DMS53 treated with DMSO at 0.1 percent for 48 hours (cell line): ENCODE measurements at regions not wholly inside any gene's neighbourhood (a gene's known extent, or its start where the extent isn't known, plus 50 kb on each side); places are given as distances from the start of the nearest gene placed in this dataset.

Experiments
- DNase-seq: peaks from one replicate; lab custom pipeline; 2025; ENCODE audit not compliant: unreplicated experiment; lab: John Stamatoyannopoulos, UW

DNA sequence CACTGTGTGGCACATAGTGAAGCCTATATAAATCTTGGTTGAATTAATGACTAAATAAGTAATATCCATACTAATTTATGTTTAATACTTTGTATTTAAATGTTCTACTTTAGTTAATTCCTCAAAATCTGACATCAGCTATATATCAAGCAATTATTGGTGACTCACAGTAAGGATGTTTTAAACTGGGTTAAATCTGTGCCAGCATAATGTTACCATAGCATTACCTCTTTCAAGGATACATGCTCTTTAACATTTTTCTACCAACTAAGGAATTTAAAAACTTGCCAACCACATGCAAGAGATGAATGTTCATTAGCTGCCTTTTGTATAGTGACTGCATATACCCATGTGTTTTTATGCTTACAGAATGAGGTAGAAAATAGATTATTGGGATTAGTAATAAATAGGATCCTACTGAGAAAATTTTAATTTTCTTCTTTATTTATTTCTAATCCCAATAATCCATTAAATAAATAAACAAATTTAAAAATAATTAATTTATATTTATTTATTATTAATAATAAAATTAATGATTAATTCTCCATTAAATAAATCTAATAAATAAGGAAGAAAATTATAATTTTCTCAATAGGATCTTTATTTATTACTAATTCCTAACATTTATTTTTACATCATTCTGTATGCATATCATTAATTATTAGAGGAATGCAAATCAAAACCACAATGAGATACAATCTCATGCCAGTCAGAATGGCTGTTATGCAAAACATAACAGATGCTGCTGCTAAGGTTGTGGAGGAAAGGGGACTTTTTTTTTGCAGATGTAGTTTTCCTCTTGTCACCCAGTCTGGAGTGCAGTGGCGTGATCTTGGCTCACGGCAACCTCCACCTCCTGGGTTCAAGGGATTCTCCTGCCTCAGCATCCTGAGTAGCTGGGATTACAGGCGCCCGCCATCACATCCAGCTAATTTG, 410.7 kb upstream of the DSEL start:
- no peak for DNase-seq

DNA sequence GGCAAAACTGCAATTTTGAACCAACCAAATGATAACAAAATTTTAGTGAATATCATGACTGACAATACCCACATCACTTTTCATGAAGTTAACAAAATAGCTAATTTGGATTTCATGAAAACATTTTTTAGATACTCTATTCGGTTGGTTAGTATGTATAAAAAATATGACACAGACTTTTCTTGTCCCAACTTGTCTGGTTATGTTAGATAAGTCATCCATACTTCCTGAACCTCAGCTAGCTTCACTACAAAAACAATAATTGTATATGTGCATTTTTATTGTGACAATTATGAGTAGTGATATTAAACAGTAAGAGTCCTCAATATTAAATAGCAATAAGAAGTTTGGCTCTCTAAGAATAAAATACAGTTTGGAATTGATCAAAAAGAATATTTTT, 408.1 kb upstream of the DSEL start:
- DNase-seq, result no peak

DNA sequence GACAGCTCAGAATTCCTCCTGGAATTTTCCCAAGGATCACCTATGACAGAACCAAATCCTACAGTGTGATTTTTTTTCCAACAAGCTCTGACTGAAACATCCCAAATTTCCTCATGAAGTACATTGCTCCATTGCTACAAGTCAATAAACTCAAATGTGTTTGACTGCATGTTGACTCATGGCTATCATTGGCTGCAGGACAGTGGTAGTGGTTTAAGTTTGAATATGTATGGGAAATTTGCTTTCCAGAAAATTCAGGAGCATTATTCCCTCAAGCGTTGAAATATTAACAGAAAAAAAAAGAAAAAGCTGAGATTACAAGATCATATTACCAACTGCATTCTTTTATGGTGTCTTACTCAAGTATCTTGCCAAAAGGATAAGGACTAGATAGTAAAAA, 402.8 kb upstream of the DSEL start:
- DNase-seq, result no peak

DNA sequence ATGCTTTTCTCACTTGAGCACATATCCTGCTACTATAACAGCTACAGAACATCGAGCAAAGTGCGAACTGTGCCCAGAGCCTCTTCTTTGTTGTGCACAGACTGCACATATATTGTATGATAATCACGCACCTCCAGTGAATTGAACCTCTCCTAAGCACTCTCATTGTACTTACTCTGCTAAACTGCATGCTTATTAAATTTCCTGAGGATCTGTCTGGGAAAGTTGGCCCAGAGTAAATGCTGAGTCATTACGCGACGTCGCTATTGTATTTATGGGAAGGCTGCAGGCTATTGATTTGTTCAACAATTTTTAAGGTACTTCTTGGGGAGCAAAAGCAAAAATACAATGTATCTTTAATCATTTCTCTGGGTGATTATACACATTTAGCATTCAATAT, 399.6 kb upstream of the DSEL start:
- no peak for DNase-seq

DNA sequence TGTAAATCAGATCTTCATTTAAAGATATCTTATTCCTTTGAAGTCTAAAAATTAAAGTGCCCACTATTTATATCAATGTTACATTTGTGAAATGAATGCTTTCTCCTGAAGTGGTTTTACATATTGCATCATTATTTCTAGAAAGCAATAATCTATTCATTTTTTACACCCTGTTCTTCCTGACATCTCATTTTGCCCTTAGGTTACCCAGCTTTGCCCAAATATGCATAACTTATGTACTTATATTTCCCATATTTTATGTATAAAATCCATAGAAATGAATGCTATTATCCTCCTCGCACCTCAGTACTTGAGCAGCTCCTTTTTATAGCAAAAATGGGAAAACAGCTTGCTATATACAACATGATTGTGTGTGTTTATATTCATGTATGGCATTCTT, 396.5 kb upstream of the DSEL start:
- DNase-seq, result no peak

DNA sequence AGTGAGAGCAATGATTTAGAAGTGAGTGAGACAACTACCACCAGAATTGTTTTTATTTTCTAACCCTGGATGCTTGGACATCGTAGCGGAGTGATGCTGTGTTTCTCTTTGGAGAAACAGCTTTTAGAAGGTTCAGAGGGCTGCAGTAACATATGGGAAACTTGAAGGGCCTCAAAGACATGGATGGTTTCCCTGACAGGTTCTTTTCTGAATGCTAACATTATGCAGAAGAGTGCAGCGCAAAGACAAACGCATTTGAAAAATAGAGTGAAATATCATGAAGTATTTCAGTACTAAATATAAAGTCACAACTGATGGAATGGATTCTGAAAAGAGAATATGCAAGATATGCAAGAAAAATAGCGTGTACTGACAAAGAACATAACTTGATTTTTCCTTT, 385.1 kb upstream of the DSEL start:
- no peak for DNase-seq

DNA sequence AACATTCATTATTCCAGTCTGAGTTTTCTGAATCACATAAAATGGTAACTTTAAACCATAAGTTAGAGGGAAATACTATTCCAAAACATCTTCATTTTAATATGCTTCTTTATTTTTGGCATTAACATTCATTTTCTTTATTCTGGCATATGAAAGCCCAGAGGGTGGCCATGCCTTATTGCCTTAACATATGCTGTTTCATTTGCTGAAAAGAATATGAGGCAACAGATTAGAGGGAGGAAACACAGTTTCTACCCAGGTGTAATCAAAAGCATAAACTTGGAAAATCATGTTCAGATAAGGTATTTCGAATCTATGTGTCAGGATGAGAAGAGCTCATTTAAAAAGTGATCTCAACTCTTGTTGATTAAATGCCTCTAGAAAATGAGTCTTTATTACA, 379.9 kb upstream of the DSEL start:
- DNase-seq, result no peak

DNA sequence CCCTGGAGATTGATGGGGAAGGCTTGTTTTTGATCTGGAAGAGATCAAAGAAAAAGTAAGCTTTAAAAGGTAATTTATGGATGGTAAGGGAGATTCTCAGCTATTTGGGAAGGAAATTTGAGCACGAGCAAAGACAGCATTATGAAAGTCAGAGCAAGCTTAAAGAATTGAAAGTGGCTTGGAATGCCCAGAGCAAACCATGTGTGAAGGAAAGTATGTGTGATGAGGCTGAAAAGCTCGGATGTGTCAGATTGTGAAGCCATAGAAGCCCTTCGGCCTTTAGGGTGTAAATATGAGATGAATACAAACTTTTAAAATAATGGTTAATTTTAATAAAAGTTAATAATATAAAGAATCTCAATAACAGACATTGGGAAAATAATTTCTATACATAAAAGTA, 377.4 kb upstream of the DSEL start:
- no peak for DNase-seq

DNA sequence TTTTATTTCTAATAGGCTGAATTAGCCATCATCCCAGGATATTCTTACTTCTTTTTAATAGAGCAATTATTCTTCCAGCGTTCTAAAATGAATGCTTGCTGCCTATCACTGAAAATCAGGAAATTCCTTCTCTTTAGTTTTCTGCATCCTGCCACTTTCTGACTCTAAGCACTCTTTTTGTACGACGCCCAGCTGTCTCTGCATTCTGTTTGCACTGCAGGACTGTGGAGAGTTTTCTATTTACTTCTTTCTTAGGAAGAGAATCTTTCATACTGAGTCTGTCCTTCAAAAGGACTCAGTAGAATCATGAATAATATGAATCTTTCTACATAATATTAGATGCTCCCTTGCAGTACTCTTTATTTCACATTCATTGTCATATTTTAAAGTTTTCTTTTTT, 360.4 kb upstream of the DSEL start:
- DNase-seq, result peak; percentile 77

DNA sequence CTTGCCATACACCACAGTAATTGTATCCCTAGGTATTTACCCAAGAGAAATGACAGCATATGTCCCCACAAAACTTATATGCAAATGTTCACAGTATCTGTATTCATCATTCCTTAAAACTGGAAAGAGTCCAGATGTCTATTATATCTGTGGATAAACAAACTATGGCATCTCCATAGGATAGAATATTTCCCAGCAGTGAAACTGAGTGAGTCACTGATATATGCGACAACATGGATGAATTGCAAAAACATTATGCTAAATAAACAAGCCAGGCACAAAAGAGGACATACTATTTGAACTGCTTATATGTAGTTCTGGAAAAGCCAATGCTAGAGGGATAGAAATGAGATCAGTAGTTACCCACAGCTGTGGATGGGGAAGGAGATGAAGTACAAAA, 359.4 kb upstream of the DSEL start:
- peak; percentile 75 for DNase-seq

DNA sequence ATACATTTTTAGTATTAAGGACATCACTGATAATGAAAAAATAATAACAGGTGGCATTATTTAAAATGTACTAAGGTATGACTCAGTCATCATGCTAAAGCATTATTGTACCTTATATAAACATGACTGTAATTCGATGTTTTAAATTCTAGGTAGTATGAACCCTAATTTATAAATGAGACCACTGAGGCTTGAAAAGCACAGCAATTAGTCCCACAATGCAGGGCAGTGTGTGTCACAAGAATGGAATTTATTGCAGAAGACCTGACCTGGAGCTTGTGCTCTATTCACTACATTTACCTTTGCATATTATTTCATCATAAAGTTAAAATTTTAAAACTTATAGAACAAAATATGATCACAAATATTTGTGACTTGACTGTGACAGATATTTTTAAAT, 358.5 kb upstream of the DSEL start:
- no peak for DNase-seq

DNA sequence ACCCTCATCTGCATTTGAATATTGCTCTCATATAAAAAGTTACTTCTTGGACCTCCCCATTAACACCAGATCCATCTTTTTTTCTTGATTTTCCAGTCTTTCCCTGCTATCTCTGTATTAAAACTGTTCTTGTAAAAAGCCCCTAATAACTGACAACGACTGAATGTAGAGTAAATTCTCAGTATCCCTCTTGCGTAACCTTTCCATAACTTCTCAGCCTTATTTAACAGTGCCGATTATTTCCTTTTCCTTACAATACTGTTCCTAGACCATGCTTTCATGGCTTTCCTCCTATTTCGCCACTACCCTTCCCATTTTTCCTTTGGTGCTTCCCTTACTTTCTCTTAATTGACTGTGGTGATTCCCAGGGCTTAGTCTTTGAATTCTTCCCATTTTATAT, 348.9 kb upstream of the DSEL start:
- no peak for DNase-seq

DNA sequence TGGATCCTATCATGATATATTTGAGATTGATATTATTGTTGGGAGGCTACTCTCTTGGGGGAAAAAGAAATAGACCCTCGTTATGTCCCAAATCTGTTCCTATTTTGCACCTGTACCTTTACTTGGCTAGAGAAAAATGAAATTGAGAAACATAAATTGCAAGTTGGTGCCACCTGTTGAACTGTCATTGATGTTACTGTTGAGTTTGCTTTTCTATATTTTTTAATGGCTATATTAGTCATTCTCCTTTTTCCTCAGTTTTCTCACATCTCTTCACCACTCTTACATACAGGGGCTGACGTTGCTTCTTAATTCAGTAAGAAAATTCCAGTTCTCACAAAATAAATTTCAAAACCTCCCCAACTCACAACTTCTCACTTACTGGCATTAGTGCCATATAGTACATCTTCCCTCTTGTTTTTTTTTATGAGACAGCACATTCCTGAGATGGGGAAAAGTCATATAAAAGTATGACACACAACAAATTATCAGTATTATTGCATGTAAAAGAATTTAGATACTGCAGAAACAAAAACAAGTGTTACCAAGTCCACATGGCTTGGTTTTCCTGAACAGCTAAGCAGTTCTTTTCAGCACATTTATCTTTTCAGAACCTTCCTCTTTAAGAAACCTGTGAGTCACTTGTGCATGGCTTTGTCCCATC, 348.3 kb upstream of the DSEL start:
- DNase-seq, result no peak

DNA sequence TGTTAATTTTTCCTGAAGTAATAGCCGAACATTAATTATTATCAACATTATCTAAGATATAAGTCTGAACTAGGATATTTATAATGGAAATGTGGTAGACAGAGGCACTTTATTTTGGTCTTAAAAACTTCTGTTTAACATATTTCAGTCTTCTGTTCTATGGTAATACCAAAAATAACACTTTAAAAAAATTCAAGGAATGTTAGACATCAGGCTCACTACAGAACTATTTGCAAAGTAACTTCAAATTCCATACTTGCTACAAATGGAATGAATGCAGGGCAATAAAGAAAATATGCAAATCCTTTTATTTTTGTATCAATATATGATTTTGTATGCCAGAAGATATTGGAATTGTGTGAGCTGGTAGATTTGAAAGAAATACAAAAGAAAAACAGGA, 345.5 kb upstream of the DSEL start:
- no peak for DNase-seq

DNA sequence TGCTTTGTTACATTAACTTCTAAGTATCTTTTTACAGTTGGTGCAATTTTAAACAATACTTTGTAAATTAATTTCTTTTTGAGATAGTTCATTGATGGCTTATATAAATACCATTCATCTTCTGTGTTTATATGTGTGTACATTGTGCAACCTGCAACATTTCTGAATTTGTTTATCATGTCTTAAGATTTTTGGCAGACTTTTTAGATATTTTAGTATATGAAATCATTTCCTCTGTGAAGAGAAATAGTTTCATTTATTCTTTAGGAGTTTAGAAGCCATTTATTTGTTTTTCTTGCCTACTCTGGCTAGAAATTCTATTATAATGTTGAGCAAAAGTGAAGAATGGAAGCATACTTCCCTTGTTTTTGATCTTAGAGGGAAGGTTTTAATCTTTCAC, 337.8 kb upstream of the DSEL start:
- no peak for DNase-seq

DNA sequence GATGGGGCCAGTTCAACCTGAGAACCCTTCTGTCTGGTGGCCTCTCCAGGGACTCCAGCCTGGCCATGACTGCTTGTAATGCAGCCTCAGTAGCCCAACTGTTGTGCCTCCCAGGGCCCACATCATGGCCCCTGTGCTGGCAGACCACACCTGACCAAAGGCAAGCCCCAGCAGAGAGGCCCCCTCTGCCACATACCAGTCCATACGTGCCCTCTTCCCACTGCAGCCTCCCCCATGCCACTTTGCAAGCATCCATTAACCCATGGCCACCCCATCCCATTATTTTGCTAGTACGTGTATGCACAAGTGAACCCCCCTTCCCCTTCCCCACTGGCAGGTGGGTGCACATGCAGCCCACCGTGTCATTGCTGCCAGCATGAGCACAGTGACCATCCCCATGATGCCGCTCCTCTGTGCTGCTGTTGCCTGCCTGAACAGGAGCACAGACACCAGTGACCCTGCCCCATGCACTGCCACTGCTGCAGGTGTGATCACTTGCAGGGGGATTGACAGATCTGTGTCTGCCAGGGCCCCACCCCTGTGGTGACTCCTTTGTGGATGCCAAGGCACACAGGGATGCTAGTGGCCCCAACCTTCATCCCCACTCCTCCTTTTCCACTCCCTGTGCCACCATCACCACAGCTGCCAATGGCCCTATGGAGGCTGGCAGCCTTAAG, 330.0 kb upstream of the DSEL start:
- DNase-seq, result no peak

DNA sequence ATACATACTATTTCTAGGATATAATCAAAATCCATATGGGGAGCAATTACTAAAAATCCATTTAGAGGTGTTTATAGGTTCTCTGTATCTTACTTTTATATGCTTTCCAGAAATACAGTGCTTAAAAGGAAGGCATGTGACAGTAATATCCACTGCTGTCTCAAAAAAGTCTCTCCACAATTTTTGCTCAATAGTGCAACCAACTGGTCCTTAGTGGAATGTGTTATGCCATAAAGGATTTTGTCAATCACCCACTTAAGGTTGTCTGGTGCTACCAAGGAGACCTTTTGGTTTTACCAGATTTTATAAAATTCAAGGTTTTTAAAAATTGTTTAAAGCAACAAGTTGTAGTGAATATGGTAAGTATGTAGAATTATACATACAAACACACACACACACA, 328.5 kb upstream of the DSEL start:
- DNase-seq, result peak; percentile 8

DNA sequence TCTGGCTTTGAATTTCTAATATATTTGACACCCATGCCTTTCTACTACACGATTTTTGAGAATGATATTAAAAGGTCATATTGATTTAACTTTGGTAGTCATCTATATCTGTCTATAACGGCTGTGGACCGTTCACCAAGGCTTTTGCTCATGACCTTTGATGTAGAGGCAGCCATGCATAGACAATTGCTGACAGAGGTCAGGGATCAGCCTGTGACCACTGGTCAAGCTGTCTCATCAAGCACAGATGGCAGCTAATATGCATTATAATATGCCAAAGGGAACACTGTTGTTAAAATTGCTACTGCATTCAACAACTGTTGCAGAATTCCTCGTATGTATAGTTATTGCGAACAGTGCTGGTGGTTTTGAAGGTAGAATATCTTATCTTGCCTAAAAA, 323.9 kb upstream of the DSEL start:
- no peak for DNase-seq

DNA sequence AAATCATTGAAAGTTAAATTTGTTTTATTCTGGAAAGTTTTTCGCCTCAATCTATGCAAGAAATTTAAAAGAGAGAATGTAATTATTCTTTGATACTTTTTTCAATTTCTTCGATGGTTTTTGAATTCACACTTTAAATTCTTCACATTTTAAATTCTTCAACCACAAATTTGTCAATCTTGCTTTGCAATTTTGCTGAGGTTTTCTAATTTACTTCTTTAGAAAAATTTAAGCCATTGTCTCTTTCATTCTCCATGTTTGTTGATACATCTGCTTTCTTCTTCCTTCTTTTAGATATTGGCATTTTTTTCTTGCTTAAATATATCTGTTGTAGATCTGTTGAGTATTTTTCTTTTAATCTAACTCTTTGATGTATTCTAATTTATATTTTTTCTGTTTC, 301.9 kb upstream of the DSEL start:
- no peak for DNase-seq

DNA sequence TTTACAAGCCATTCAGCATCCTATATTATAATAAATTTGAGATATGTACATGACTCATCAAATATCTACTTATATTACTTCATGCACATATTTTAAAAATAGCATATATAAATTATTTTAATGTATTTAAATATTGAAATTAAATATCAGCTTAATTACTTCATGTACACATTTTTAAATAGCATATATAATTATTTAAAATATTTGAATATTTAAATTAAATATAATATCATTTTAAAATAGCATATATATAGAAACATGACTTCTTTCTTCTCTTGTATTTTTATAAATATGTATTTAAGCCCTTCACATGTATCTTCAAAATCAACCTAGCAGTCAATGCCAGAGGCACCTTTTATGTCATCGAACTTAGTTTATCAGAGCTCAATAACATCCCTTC, 298.8 kb upstream of the DSEL start:
- no peak for DNase-seq

DNA sequence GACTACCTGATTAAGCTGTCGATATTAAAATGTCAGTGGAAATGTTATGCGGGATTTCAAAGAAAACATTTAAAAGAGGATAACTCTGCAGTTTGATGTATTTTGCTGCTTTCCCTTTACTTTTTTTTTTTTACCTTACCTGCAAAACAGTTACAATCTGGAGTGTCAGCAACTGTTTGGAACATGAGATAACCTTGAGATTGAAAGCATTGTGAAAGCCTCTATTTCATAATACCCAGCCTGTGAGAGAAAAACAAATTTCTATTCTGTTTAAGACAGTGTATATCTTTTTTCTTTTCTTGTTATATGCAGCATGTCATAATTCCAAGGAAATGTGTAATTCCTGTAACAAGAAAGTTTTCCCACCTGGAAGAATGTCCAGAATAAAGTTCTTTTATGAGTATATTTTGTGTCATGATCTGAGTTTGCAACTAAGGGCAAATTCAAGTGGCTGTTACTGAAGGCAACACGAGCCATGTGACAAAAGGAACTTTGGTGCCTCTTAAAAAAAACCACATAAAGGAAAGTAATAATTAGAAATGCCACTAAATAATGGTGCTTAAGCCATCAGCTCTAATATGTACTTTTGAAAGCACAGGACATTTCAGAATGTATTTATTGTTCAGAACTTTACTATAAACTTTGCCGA, 297.0 kb upstream of the DSEL start:
- DNase-seq, result no peak

DNA sequence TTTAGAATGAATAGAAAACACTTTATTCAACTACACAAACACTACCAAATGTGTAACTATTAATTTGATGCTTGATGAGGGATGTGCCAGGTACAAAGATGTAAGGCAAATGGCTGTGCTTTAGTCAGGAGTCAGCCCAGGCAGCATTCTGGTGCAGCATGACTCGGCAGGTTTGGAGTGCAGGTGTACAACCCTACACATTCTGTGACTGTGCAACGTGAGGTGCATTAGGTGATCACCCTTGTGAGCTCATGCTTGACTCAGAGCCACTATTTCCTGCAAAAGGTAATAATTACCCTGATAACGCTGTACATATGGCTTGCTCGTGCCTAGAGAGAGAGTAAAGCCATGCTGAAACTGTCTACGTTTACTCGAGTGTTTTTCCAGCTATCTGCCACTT, 288.7 kb upstream of the DSEL start:
- no peak for DNase-seq
